Hematopoietic multipotent progenitor cell treated with erythropoietin and hydrocortisone succinate and interleukin-3 and kit ligand, for 8 days (in vitro differentiated cells): ENCODE measurements at regions not wholly inside any gene's neighbourhood (a gene's known extent, or its start where the extent isn't known, plus 50 kb on each side); places are given as distances from the start of the nearest gene placed in this dataset.
A peak's percentile ranks its signal among the peaks of the same experiment; 100 is the strongest.
"Not testable (repeated sequence)": the region's sequence is repeated elsewhere in the genome, so short reads cannot be mapped to it uniquely, and the experiment has no call there.

ENCODE experiments used
- DNase-seq: peaks from one replicate; pipeline ENCODE4 v3.0.0-alpha.2; 2015

DNA sequence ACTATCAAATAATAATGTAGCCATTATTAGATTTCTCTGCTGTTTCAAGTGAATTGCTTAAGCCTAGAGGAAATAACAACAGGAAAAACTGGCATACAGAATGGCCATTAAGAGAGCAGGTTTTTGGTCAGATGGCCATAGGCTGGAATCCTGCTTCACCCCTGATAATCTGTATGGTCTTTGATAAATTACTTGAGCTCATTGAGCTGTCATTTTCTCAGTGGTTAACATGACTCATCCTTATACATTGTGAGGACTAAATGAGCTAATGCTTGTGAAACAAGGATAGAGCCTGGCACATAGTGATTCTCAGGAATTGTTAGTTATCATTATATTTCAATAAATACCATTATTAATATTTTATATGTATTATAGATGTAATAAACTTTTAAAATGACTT, 516.5 kb downstream of the KIF4B start:
- no peak for DNase-seq

DNA sequence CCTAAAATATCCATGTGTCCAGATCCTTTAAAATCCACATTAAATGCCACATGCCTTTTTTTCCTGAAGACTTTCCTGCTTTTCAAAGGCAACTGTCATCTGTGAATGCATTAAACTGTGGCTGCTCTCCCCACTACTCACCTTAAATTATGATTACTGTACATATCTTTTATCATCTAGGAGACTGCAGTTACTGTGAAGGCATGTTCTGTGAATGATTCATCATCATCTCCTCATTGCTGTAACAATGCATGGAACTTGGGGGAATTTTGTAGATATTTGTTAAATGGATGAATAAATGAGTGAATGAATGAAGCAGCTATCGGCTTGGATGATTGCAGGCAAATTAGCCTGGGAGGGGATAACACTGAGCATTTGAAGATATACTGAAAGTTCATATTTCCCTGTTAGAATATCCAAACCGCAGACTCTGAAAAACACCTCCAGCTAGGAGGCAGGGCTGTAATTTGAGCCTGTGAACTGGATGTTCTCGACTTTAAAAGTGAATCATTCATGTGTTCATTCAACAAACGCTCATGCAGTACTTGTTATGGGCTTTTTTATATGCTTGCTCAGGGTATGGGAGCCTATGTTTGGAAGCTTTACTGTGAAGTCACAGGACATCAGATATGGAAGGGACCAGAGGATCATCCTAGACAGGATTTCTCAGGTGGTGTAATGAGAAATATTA, 519.2 kb downstream of the KIF4B start:
- DNase-seq, result no peak

DNA sequence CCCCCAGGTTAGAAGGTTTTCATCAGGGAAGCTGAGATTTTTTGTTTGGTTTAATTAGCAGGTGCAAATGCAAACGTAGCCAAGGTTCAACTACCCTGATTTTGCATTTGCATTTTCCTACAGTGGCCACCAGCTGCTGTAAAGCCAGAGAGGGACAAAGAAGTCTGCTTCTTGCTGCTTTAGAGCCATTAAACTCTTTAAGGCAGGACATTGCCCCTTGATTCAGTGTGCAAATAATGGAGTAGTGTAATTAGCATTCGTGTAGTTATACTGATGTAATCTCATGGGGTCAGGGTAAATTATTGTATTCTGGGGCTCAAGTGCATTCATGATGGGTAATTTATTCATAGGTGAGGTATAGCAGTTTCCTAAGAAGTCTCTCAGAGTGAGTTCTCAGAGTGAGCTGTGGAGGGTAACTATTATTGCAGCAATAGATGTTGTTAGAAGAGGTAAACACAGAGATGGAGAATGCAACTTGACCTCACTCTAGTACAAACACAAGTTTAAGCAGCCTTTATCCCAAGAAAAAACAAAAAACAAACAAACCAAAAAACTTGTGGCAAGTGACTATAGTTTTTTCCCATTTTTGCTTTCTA, 526.5 kb downstream of the KIF4B start:
- no peak for DNase-seq

DNA sequence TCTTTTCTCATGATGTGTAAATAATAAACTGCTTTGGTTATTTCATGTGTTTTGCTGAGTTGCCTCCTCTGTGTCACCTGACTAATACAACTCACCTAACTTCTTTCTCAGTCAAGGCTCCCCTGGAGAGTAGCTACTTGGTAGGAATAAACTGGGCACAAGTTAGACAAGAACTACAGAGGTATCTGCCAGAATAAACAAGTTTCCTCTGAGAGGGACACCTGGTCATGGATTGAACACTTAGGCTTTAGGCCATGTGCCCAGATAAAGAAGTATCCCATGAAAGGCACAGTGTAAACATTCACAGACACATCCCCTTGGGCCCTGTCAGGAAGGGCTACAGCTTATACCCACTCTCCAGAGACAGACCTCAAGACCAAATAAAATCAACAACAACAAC, 532.5 kb downstream of the KIF4B start:
- no peak for DNase-seq

DNA sequence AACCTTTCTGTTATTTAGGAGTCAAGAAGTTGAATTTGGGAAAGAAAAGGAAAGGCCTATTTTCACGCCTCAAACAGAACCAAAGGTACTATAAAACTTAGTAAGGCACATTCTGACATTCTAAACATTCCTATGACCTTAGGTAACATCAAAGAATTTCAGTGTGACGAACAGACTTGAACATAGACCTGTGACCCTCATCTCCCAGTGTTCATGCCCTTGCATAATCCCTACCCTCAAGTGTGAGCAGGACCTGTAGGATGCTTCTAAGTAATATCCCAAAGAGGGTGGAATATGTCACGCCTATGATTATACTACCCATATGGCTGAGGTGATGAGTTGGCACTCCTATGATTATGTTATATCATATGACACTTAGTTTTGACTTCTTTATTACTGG, 540.9 kb downstream of the KIF4B start:
- DNase-seq, result no peak

DNA sequence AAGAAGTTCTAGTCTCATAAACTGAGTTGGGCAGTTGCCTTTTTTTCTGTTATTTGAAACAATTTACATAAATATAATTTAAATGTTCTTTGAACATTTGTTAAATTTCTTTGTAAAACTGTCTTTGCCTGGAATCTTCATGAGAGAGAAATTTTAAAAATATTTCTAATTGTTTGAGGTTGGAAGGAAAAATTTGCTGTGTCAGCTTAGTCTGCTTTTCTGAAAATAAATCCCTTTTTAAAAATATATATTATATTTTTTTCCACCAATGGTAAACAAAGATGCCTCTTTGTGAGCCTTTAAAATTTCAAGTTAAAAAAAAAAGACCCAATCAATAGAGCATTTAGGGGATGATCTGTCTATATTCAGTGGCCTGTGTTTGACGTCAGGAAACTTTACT, 542.7 kb downstream of the KIF4B start:
- no peak for DNase-seq

DNA sequence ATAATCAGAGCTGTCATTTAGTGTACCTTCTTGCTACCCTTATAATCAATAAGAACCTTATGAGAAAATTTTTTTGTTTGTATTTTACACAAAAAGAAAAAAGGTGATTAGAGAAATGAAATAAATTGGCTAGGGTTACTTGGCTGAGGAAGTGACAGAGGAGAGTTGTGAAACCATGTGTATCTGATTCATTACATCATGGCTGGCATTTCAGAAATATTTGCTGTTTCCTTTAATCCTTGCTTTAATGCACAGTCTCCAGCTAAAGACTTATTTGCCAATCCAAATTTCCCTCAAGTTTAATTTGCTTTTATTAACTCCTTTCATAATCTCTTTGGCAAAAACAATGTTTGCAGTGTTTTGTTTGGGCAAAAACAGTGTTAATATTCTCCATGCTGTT, 543.1 kb downstream of the KIF4B start:
- no peak for DNase-seq

DNA sequence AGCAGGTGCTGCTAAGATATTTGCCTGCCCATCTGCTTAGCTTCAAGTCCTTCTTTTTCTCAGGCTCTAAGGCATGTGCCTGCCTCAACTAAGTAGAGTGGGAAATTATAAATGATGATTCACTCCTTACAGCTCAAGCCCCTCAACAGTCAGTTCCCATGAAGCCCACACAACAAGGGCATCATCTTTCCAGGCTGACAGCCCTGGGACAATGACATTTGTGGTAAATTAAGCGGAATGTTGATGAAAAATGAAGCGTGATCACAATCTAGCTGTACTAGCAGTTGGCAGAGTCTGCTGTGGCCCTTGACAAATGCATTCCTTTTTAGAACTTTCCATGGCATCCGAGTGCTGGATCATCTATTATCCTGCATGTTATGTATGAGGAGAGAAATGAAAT, 548.6 kb downstream of the KIF4B start:
- DNase-seq, result no peak

DNA sequence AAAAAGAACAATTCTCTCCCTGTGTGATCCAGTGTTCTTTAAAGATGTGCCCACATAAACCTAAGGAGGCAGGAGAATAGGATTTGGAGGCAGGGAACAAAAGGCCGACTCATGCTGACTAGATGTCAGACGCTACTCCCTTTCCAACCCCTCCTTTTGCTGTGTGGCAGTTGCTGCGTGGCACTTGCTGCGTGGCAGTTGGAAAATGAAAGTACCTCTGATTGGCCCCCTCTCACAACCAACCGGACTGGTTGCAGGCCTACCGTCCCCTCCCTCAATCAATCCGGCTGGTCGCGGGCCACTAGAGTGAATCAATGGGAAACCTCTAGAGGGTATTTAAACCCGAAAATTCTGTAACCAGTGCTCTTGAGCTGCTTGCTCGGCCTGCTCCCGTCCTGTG, 551.0 kb downstream of the KIF4B start:
- DNase-seq, result no peak

DNA sequence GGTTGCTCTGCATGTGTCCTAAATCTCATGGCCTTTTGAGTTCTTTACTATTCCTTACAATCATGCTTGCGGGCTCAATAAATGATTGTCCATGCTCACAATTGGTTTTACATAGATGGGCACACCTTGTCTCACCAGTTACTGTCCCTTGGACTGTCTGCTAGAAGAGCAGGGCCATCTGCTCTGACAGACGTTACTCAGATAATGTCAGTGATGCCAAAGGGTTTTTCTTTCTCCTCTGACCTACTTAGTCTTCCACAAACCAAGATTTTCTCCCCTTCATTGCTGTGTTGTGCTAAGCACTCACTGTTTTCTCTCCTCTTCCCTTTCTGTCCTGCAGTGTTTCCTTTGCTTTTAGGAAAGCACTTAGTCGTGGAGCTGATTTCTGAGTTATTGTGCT, 562.3 kb downstream of the KIF4B start:
- DNase-seq, result no peak

DNA sequence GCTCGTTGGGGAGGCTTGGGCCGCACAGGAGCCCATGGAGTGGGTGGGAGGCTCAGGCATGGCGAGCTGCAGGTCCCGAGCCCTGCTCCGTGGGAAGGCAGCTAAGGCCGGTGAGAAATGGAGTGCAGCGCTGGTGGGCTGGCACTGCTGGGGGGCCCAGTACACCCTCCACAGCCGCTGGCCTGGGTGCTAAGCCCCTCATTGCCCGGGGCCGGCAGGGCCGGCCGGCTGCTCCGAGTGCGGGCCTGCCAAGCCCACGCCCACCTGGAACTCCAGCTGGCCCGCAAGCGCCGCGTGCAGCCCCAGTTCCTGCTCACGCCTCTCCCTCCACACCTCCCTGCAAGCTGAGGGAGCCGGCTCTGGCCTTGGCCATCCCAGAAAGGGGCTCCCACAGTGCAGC, 573.3 kb downstream of the KIF4B start:
- not testable (repeated sequence) for DNase-seq

DNA sequence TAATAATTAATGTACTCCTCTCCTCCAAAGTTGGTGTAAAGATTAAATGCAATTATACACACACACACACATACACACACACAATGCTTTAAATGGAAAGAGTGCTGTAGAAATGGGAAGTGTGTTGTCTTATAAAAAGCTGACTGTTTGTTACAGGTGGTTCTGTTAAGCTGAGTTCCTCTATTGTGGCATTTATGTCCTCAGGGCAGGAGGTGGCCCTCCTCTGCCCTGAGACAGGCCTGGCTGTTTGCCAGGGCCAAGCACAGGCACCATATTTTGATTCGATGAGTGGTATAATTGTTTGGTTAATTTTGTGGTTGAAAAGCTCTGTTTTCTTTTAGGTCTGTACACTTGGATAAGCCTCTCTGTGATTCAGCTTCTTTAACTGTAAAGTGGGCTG, 573.9 kb downstream of the KIF4B start:
- DNase-seq, result peak; percentile 2

DNA sequence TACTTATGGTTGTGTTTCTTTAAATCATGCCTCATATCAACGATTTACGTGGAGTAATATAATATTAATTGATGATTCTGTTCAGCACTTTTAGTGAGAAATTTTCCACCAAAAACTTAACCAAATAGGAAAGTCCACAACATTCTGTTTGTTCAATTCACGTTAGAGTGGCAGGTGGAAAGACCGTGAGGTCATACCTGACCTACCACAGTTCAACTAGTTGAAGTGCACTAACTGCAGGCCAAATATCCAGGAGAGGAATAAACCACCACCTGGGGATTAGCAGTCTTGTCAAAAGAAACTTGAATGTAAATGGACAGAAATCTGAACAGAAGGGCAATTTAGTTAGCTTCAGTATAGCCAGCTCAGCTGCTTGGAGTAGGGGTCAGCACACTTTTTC, 577.7 kb downstream of the KIF4B start:
- no peak for DNase-seq

DNA sequence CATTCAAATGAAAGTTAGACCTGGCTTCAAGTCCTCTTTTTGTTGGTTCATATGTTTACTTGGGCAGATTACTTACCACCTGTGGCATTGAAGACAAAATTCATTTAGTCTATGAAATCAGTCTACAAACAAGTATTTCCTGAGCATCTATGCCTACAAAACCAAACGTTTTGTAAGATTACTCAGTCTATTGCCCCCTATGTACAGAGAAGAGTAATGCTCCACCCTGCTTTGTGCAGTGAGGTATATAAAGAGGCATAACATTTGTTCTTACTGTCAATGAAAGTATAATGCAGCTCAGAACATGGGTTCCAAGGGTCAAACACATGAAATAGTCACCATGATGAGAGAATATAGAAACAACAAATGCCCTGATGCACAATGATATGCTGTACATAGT, 580.7 kb downstream of the KIF4B start:
- DNase-seq, result no peak

DNA sequence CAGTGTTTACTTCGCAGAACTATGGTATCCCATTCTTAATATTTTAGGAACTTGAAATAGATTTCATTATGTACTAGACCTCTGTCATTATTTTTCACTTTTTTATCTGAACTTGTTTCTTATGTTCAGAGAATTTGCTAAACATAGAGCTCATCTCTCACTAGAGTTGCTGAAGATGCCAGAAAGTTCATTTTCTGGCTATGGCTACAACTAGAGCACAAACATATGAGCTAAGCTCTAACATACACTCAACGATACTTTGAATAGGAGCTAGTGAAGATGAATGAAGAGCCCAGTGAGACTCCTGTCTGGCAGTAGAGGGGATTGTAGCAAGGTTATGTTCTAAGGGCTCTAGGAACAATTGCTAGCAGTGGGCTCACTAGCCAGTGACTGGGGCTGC, 582.2 kb downstream of the KIF4B start:
- DNase-seq, result no peak

DNA sequence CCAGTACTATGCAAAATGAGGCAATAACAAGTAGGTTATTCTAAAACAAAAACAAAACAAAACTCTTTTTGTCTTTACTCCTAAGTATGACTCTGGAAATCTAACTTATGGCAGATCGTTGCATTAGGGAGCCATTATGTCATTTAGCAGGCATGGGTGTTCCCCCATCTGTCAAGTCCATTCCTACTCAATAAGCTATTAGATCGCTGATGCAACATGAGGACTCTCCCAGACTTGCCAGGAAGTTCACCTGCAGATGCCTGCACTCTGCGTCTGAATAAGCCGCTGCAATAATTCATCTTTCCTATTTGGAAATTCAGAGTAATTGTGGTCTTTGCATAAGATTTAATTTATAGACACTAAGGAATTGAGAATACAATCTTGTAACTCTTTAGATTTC, 585.0 kb downstream of the KIF4B start:
- no peak for DNase-seq

DNA sequence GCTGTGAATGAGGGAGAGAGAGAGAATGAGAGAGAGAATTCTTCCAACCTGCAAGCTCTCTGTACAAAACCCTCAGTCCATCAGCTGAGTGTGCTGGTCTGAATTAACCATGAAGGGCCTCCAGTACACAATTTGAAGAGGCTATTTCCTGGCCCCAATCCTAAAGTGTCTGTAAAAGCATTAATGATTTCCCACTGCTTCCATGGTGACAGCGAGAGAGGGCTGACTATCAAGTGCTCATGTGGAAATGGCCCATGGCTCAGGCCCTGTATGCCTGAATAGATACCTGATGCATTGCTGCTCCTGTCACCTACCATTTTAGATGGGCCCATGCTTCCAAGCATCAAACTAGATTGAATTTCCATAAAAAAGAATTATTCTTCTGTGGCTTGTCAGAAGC, 592.4 kb downstream of the KIF4B start:
- DNase-seq, result no peak

DNA sequence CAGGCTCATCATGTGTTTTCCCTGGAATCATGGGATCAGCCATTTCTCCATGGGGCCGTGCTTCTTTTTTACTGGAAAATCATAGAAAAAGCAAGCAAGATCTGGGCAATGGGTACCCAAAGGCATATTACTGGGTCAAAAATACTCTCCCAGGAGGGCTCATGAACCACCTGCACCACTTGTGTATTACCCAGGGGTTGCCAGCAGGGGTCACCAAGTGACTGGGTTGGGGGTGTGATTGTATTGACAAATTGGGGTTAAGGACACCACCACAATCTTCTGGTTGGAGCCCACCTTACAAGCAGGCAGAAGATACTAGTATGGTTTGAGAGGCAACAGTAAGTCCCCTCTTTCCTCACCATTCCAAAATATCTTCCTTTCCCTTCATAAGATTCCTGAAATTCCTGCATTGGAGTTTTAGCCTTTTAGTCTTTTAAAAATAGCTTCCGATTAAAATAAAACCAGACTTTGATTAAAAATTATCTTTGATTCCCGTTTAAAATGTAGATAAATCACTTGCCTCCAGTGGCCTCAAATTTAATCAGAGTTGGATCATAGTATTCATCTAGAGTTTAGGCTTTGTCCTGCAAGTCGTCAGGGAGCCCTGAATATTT, 603.3 kb downstream of the KIF4B start:
- DNase-seq, result peak; percentile 38

DNA sequence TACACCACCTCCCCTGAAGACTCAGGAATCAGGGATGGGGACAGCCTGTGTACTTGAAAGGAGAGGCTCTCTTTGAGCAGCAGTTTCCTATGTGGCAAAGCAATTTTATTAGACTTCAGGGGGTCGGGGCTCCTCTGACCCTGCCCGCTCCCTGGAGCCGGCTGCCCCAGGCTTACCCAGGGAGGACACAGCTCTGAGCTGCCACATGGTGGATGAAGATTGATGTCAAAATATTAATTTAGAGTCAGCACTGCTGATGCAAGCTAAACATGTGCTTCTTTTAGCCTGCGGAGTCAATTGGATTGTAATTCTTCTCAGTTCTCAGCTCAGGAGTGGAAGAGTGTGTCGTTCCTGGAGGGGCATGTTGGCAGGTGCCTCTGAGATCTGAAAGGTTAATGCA, 606.1 kb downstream of the KIF4B start:
- no peak for DNase-seq

DNA sequence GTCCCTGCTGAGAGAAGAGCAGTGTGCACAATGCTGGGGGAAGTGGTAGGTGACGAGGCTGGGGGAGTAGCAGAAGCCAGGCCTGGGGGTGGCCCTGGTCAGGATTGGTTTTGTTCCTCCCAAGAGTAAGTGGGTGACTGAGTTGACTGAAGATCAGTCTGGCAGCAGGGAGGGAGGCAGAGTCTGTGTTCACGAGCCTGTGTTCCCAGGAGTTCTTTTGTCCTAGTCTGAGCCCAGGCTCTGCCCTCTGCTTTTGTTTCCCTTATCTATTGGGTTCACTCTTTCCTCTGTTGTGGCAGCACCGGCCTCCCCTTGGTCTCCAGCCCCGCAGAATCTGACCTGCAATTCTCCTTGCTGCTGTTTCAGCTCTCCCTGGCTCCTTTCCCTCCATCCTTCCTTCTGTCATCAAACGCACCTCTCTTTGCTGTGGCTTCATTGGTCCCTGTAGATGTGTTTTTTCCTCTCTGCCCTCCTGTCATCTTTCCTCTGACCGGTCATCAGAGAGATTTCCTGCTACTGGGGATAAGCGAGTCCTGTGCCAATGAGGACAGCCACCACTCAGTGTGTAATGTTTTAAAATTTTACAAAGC, 607.4 kb downstream of the KIF4B start:
- DNase-seq, result no peak

DNA sequence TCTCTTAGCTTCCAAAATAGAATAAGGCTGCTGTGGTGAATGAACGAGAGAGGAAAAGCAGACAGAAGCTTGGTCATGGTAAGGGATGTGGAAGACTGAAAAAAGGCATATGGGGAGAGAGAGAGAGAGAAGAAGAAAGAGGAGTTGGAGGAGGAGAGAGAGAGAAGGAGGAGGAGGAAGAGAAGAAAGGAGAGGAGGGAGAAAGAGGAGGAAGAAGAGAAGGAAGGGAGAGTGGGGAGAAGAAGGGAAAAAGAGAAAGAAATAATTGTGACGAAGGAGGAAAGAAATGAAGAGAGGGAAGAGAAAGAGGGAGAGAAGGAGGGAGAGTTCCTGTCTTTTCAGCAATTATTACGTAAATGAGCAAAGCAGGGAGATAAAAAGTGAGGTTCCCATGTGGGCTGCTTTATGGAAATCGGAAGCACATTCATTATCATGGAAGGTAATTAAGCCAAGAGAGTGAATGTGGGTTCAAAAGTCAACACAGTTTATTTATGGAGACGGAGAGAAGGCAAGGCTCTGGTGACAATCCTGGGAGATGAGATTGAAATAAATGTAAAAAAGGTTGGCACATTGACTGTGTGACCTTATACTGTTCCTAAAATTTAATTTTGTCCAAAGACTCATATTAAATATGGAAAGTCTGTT, 611.2 kb downstream of the KIF4B start:
- no peak for DNase-seq

DNA sequence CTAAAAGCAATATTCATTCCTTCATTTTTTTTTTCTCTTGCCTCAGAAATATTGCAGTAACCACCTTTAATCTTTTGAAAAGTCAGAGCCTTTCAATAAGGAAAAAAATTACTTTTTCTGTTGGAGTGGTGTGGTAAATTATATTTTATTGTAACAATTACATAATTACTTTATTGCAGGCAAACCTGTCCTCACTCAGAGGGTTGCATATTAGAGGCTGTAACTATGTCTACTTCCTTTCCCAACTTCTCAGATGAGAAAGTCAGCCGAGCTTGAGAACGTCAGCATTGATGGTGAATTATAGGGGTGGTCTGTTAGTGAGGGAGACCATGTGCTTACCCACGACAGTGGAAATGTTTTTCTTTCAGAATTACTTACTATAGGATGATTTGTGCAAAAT, 611.8 kb downstream of the KIF4B start:
- DNase-seq, result no peak

DNA sequence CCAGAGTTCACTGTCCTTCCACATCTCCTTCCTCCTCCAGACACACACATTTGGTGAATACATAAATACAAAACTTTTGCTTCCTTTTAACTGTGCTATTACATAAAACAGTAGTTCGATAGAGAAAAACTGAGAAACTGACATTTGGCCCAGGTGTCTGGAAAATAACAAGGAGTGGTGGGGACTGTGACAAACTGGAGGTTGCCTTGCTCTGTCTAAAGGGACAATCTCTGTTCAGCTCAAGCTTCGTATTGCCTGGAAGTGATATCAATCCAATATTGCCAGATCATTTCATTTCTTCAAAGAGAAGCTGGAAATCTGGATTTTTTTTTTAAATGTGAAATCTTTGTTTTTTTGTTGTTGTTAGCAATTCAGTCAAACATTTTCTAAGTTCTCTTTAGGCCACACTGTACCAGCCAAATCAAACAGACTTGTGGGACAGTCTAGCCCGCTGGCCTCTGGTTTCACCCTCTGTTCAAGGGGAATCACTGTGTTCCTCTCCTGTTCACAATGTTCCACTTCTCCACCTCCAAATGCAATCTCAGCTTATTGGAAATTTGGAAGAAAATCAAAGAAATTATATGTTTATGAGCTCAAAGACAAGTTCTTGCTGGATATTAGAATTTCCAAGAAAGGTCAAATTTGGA, 612.5 kb downstream of the KIF4B start:
- DNase-seq, result no peak
